ENCODE measurements at regions not wholly inside any gene's neighbourhood (a gene's known extent, or its start where the extent isn't known, plus 50 kb on each side); places are given as distances from the start of the nearest gene placed in this dataset.
A peak's percentile ranks its signal among the peaks of the same experiment; 100 is the strongest.

DNA sequence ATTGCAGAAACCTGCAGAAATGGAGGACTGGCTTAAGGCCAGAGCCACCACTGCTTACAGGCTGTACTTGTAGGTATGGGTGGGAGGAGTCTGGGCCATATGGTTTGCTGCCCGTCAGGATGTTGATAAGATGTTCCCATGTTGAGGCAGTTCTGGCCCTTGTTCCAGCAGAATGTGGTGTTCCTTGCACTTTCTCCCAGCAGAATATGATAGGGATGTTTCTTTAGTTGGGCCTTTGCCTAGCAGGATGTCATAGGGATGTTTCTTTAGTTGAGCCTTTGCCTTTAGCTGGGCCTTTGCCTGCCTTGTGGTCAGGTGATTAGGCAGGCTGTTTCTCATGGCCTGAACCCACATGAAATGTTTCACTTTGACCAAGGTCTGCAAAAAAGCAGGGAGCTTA, 139.1 kb upstream of the PAQR3 start:
- DNase-seq: no peak

DNA sequence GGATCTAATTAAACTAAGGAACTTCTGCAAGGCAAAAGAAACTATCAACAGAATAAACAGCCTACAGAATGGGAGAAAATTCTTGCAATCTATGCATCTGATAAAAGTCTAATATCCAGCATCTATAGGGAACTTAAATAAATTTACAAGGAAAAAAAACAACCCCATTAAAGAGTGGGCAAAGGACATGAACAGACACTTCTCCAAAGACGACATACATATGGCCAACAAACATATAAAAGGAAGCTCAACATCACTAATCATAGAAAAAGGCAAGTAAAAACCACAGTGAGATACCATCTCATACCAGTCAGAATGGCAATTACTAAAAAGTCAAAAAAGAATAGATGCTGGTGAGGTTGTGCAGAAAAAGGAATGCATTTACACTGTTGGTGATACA, 134.8 kb upstream of the PAQR3 start:
- no peak for DNase-seq

DNA sequence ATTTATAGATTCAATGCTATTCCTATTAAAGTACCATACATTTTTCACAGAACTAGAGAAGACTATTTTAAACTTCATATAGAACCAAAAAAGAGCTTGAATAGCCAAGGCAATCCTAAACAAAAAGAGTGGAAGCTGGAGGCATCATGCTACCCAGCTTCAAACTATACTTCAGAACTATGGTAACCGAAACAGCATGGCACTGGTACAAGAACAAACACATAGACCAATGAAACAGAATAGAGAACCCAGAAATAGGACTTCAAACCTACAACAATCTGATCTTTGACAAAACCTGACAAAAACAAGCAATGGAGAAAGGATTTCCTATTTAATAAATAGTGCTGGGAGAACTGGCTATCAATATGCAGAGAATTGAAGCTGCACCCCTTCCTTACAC, 134.2 kb upstream of the PAQR3 start:
- no peak for DNase-seq

DNA sequence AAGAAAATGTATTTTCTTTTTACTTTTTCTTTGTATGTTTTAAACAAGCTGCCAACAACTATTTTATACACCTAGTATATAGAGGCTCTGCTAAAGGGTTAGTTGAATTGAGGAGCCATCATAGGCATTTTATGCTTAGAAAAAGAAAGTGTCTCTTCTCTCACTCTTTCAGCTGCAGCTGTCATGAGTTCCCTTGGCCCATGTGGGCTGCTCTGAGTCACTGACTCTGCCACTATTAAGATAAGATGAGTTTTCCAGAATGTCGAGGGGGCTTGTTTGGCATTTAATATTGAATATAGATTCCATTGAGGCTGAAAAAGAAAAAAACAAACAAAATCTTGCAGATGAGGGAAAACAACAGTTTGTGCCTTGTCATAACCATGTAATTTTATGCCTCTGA, 126.0 kb upstream of the PAQR3 start:
- no peak for DNase-seq

DNA sequence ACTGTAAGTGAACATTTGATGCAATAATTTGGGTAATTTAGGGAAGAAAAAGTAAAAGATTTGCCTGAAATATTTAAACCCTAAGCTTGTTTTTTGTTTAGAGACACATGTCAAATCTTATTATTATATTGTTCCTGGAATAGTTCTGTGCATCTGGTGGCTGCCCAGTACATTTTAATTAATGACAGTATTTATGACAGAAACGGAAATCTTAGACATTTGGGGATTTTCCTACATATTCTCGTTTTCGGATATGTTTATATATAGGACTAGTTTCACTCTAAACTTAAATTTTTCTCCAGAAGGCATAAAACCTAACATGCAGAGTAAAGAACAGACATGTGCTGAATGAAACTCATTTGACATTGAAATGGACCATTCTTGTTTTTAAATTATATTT, 125.6 kb upstream of the PAQR3 start:
- no peak for DNase-seq

DNA sequence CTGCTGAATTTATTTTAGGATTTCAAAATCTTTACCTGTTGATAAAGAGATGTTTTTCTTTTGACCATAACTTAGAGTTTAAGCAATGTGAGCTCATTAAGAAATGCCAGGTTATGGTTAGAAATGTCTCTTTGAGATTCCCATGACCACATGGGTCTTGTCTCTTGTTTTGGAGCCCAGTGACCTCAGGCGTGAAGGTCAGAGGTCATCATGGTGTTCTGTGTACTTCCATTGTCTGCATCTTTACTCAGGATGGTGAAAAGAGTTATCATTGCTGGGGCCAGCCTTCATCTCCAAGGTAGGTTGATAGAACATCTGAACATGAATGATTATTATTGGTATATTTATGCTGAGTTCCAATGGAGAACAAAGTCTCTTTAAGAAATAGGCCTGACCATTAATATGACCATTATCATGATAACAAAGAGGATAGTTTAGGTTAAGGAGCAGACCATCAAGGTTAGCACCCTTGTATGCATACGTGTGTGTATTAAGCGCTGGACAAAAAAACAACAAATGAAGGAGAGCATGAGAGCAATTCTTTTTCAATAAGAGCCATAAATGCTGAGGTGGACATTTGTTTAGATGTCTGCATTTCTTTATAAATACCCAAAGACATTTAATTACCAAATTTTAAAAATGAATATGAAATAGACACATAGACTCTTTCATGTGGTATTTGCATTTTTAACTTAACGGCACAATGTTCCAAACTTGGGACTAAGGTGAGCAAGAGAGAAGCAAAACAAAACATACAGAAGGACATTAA, 120.6 kb upstream of the PAQR3 start:
- DNase-seq: no peak

DNA sequence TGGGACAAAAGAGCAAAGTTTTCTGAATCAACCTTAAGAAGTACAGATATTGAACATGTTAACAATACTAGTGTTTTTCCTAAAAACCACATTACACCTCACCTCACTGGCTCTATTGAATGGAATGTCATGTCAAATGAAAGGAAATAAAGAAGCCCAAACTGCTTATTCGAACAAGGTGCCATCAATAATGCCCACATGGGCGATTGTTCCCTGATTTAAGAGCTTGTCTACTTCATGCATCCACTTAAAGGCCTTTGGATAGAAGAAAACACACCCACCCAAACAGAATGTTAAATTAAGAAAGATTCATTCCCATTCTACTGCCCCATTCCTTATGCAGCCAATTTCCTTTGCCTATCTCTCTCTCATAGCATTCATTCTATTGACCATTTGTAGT, 118.5 kb upstream of the PAQR3 start:
- DNase-seq: no peak

DNA sequence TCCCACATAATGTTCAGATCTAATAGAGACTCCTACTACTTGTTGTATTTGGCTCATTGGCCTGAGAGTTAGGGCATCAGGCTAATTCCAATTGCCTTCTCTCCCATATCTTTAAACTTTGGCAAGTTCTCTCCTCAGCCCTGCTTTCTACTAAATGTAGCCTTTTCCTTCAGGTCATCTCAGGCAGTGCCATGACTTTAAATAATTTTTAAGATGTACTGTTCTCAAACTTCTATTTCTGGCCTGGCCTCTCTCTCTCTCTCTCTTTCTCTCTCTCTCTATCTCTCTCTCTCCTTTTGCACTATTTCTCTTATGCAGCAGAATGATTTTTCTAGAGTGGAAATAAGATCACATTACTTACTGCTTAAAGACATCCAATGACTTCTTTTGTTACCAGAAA, 114.5 kb upstream of the PAQR3 start:
- no peak for DNase-seq

DNA sequence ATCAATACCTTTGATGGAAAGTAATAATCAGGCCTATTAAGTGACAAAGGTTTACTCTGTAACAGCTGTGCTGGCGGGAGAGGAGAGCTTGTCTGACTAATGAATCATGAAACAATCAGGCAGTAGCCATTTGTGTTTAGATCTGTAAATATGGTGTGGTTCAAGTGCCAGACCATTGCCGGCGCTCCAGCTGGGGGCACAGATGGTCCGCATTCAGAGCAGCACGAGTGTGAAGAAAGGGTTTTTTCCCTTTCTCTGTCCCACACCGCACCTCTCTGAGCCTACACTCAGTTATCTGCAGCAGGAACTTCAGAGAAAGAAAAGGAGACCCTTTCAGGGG, 111.3 kb upstream of the PAQR3 start:
- peak; percentile 94 for DNase-seq

DNA sequence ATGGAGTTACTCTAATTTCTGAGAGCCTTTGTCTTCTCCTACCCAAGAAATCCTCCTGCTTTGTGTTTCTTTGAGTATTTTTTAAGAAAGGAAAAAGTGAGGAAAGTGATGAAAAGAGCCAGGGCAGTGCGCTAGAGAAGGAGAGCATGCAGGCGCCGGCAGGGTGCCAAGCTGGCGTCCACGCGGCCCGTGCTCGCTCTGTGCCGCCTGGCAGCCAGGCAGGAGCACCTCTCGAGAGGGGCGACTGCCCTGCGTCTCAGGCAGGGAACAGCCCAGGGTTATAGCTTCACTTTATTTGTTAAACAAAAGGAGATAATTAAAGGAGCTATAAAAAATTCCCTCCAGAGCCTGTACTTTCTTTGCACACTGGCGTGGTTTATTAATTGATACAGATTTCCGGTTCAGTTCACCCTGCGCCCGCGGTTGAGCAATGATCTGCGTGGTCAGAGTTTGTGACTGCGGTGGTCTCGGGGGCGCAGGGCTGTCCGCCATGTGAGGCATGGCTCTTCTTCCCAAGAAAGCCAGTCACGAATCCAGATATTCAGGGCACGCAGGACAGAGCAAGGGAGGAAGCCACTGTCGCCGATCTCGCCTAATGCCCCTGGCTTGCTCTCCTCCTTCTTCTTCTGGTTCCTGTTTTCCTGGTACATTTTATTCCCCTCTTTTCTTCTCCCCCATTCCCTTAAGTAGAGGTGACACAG, 110.8 kb upstream of the PAQR3 start:
- peak; percentile 45 for DNase-seq

DNA sequence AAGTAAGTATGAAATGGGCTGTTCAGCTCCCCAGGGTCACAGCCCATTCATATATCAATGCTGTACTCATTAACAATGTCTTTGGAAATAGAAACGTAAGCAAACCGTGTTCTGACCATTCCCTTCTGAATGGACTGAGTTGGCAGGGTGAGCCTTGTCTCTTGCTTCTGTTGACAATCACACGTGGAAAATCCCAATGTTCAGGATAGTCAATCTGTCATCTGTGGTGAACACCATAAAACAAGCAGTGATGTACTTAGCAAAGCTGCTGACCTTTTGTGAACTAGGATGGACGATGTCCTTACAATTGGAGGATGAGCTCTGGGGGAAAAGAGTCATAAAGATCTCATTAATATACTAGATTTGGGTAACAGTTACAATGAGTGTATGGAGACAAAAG, 109.6 kb upstream of the PAQR3 start:
- DNase-seq: no peak

DNA sequence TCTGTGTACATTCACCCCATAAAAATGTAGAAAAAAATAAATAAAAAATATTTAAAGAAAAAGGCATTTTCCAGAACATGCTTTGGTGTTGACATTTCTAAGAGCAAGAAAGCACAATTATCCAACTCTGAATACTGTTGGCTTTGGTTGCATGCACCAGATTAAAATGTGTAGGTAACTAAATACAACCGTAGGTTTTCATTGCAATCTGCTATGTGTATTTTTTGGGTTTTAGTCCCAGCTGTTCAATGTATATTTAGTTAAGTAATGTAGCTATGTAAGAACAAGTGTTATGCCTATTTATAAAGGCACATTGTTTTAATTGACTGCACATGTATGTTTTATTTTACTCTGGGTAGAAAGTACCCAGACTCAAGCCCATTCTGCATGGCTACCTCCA, 108.1 kb upstream of the PAQR3 start:
- no peak for DNase-seq

DNA sequence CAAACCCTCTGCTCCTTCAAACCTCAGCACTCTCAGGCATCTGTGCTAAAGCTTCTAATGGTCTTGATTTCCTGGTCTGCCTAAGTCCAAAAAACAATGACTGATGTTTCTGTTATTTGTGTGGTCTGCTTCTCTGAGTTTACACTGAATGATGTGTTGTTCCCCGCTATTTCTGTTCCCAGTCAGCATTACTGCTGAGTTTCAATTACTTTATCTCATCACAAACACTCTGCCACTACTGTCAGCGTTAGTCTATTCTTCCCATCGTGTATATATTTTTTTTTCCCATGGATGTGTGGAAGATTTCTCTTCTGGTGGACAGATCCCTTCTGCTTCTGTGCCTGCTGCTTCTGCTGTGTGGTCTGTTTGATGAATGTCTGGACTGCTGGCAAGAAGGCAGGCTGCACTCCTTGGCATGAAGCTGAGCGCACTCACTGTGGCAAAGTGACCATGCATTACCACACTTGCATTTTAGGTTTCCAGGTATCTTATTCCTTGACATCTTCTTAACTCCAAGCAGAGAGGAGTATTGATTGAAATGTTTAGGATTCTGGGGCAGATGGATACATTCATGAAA, 106.9 kb upstream of the PAQR3 start:
- no peak for DNase-seq

DNA sequence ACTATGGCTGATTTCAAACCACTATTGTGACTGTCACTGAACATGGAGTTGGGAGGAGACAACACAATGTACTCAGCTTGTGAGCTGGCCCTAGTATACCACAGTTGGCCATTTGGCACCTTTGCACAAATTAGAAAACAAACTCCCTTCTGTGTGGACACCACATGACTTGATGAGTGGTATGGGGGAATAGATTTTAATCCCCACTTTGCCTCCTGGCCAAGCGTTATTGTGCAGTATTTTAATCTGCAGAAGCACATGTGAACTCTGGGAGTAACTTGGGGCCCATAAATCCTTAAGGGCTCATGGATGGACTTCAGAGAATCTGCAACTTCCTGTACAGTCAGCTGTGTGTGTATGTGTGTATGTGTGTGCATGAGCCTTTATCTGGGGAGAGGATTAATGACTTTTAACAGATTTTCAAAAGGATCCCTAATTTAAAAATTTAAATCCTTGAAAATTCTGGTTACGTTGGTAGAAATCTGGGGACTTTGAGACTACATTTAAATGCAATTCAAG, 105.0 kb upstream of the PAQR3 start:
- DNase-seq: no peak

DNA sequence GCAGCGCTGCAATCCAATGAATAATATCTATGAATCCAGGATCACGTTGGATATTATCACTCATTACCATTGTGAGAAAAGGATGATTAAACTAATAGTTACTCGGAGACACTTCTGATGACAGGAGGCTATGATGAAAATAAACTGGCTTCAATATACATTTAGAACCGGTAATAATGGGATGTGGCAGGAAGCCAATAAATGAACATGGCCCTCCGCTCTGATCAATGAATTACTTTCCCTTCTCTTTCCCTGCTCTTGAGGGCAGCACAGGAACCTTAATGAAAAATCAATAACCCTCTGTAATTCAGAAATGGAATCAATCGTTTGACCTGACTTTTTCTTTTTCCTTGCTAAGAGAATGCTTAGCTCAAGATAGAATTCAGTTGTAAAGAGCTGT, 103.9 kb upstream of the PAQR3 start:
- DNase-seq: no peak

DNA sequence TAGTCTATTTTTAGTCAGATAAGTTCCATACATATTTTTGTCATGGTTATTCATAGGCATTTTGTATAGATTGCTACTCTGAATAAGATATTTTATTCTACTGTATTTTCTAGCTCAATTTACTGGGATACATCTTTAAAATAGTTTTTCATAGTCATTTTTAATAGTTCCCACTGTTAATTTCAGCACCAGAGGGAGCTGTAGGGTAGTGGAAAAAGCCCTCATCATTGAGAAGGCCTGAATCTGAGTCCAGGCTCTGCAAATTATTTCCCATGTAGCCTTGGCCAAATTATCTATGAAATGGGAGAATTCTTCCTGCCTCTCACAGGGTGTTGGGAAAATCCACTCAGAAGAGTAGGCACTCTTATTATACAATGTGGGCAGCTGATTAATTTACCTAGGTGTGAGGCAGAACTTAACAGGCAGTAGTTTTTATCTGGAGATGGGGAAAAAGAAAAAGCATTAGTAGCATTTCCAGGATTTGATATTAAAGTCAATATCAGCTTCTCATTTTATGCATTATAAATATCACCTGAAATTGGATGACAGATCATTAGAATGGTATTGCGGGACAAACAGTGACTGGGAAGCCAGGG, 102.9 kb upstream of the PAQR3 start:
- peak; percentile 35 for DNase-seq

DNA sequence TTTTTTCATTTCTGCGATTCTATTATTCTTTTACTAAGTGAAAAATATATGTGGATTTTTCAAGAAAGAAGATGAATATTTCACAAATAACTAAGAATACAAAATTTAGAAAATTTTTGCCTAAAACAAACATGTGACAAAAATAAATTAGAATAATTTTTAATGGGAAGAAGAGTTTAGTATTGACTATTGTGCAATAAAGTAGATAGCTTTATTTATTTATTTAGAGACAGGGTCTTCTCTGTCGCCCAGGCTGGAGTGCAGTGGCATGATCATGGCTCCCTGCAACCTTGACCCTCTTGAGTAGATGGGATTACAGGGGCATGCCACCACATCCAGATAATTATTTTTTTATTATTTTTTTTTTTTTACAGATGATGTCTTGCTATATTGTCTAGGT, 95.3 kb upstream of the PAQR3 start:
- no peak for DNase-seq

DNA sequence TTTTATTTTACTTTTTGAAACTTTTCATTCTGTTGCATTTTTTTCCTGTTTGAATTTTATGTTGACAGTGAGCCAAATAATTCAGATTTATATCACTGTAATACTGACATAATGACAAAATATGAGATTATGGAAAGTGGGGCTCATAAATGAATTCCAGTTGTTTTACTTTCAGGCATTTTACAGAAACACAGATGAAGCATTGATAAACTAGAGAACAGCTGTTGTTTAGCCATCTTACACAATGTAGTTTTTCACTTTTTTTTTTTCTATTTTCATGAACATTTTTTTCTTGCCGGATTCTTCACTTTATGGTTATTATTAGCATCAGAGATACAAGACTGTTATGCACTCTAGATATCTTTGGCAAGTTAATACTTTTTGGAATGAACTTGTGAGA, 91.7 kb upstream of the PAQR3 start:
- no peak for DNase-seq

DNA sequence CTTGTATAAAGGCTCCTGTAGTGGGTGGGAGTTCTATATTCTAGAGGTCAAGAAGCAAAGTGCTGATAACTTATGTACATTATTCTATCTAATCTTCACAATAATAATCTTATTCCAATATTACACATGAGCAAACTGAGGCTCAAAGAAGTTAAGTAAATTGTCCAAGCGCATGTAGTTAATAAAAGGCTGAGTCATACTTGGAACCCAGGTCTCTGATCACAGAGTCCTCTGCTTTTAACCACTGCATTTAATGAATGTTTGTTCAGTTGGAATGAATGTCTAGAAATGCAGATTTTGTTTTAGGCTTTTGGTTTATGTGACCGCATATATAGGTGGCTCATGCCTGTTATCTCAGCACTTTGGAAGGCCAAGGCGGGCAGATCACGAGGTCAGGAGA, 88.4 kb upstream of the PAQR3 start:
- no peak for DNase-seq

DNA sequence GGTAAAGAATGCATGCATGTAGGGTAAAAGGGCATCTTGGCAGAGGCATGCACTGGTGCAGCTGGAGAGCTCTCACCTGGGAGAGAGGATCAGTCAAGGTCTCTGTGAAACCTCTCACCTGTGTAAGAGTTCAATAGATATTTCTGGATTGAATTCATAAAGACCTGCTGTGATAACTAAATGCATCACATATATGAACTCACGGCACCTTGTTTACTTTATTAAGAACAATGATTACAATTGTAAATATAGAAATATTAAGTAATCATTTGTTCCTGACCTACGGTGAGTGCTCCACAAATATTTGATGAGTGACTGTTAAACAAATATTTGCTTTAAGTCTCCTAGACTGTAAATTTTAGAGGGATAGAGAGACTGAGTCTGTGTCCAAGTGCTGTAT, 85.9 kb upstream of the PAQR3 start:
- no peak for DNase-seq

DNA sequence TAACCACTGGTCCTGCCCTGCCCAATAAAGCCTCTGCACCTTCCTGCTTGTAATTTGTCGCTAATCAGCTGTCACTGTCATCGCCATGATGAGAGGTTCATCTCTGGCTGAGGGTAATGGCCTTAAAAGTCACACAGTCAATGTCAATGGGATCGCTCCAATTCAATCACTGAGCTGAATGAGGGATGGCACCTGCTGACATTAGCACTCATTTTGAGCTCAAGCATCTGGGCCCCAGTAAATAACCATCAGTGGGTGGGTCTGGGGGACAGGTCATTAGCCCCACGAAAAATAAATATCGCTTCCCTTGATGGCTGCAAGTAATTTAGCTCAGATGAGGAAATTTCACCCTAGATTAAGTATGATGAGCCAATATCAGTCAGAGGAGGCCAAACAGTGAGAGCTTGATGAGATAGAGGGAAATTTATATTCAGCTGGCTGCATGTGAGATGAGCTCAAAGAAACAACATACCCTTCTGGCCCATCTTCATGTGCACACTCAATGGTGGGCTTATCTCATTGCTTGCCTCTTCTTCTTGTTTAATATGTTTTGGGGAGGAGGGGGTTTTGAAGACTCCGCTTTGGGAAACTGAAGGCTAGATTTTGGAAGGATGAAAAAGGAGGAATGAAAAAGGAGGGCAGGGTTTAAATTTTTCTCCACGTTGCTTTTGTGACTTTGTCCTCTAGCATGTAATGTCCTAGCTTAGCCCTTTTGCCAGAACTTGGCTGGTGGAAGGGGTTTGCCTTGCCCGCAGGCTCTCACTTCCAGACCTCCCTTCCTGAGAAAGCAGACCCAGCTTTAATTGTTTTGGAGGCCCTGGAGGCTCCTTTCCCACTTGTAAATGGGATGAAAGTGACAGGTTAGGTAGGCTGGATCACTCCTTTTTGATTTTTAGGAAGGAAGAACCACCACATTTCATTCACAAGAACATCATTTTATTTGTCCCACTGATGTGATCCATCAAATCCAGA, 84.8 kb upstream of the PAQR3 start:
- DNase-seq: no peak

DNA sequence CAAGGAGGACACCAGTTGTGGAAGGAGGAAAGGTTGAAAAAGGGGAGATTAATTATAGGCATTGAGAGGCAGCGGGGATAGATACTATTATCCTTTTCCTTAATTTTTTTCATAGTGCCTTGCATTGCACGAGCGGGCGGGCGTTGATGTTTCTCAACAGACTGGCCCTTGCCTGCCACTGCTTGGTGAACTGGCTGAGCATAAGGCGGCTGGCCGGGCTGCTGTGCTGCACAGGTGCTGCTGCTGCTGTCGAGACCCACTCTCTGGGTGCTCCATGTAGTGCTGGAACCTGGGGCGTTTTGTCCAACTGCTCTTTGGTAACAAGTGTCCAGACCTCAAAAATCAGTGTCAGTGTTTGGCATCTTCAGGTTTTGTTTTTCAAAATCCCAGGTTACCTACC, 83.3 kb upstream of the PAQR3 start:
- DNase-seq: no peak

DNA sequence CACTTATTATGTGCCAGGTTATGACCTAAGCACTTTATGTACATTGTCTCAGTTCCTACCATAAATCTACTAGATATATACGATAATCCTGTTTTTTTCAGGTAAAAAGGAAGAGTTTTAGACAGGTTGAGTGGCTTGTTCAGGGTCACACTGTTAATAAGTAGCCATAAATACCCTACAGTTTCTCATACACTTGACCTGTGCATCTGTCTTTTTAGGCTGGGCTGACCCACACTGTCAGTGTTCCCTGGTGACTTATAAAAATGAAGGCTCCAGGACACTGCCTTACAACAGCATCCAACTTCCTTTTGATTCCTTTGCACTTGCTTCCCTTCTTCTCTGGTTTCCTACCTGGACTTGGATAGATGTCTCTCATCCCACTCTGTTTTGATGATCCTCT, 78.2 kb upstream of the PAQR3 start:
- no peak for DNase-seq

Data from DMS 273 treated with DMSO at 0.1 percent for 48 hours (cell line).